Posterior cingulate gyrus (tissue), 11 donors: ENCODE measurements at regions not wholly inside any gene's neighbourhood (a gene's known extent, or its start where the extent isn't known, plus 50 kb on each side); places are given as distances from the start of the nearest gene placed in this dataset.
A peak's percentile ranks its signal among the peaks of the same experiment; 100 is the strongest.

ENCODE experiments used
- DNase-seq, 10 donors: peaks; one replicate each; pipeline versions ENCODE4 v3.0.0 to v3.0.0-alpha.2; 2020 to 2021; ENCODE audit warnings: mixed read lengths in 3 of 10
- intact Hi-C: fragments of 100-400 bp; cut with DNase I; formaldehyde crosslinking; loops from one replicate; pipeline ENCODE4 v1.15.1; 2023

DNA sequence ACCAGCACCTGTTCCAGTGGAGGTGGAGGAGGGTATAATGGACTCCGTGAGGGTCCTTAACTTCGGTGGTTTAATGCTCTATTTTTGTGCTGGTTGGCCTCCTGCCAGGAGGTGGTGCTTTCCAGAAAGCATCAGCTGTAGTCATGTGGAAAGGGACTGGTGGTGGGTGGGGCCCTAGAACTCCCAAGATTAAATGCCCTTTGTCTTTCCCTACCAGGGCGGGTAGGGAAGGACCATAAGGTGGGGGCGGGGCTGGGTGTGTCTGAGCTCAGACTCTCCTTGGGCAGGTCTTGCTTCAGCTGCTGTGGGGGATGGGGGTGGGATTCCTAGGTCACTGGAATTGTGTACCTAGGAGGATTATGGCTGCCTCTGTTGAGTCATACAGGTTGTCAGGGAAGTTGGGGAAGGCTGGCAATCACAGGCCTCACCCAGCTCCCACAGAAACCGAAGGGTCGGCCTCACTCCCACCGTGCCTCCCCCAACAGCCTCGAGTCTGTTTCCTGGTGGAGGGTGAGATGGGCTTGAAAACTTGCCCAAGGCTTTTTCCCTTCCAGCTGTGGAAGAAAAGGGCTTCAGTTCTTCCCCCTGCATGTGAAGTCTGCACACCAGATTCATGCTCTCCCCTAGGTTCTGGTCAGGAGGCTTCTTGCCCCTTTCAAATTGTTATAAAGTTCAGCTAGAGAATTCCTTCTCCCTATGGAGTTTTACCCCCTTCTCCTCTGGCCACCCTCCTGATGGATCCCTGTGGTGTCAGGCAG, 60.3 kb upstream of the CLDN10 start:
- intact Hi-C loops = no loop called here
- DNase-seq = no peak

DNA sequence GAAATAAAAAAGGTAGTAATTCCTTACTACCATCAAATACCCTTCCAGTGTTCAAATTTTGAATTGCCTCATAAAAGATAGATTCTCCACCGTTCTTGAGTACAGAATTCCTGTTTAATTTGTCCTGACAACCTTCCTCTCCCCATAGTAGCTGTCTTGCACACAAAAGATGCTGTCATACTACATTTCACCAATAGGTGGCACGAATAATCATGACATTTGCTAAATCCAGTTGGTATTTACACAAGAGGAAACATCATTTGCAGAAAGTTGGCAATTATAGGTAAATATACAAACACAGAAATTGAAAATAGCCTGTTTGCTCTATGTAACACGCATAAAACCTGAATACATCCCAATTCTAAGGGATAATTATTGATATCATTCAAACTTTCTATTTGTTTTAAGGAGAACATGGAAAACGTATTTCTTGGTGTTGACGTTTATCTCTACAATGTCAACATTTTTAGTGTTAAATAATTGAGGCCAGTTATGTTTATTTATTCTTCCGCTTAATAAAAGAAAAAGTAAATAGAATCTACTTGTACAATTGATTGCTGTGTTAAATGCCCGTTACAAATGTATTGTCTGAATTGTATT, 58.3 kb upstream of the CLDN10 start:
- no peak for DNase-seq
- intact Hi-C loops = no loop called here

DNA sequence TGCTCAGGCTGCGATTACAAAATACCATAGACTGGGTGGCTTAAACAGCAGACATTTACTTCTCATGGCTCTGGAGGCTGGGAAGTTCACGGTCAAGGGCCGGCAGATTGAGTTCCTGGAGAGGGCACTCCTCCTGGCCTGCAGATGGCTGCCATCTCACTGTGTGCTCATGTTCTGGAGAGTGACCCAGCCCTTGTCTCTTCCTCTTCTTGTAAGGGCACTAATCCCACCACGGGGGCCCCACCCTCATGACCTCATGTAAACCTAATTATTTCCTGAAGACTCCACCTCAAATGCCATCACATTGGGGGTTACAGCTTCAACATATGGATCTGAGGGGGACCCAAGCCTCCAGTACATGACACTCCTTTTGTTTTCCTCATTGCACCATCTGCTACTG, 56.0 kb upstream of the CLDN10 start:
- no peak for DNase-seq
- intact Hi-C loops = no loop called here

DNA sequence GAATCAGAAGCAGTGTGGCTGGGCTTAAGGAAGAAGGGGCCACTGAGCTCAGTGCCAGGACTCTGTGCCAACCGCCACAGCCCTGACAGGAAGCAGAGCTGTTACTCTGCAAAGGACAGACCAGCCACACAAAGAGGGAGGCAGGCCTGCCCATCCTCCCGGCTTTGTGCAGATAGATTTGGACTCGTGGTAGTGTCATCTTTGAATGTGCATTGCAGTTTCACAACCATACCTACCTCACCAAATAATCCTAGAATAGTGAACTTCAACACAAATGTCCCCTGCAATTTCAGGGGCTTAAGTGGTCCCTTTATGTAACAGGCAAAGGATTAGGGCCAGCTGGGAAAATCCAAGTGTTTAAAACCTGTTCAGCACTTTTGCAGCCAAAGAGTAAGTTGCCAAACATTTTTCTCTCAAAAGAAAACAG, 55.1 kb upstream of the CLDN10 start:
- peak; percentile 30 to 91 (median 46) for DNase-seq
- intact Hi-C loops = no loop called here

DNA sequence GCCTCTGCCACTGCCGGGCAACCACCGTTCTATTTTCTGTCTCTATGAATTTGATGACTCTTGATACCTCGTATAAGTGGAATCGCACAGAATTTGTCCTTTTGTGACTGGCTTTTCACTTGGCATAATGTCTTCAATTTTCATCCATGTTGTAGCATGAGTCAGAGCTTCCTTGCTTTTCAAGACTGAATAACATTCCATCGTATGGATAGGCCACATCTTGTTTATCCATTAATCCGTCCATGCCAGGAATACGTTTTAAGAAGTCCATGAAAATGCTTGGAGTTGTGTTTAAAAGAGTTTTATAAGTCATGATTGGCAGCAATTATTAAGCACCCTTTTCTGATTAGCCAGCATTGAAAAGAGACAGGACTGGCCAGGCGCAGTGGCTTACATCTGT, 53.6 kb upstream of the CLDN10 start:
- intact Hi-C loops = no loop called here
- no peak for DNase-seq

DNA sequence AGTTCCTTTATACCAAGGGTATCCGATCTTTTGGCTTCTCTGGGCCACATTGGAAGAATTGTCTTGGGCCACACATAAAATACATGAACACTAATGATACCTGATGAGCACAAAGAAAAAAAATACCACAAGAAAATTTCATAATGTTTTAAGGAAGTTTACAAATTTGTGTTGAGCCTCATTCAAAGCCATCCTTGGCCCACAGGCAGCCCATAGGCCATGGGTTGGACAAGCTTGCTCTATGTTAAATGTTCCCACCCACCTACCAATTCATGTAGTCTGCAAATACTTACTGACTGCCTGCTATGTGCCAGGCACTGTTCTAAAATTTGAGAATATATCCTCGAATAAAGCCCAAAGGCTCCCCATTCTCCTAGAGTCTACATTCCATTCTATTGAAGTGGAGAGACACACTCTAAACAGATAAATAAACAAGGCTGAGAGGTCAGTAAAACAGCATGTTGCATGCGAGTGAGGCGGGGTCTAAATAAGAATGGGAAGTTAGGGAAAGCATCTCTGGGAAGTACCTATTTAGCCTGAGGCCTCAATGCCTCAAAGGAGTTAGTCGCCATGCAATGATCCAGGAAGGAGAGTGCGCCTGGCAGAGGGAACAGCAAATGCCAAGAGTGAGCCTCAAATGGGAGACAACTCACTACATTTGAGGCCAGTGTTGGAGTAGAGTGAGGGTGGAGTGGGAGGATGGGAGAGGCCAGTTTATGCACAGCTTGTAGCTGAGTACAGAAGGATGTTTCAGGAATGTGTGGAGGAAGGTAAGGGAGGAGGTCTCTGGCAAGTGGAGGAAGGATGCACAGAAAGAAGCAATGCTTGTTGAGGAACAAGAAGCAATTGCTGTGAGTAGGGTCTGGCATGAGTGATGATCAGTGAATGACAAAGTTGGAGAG, 52.5 kb upstream of the CLDN10 start:
- DNase-seq = no peak
- intact Hi-C loops = no loop called here

DNA sequence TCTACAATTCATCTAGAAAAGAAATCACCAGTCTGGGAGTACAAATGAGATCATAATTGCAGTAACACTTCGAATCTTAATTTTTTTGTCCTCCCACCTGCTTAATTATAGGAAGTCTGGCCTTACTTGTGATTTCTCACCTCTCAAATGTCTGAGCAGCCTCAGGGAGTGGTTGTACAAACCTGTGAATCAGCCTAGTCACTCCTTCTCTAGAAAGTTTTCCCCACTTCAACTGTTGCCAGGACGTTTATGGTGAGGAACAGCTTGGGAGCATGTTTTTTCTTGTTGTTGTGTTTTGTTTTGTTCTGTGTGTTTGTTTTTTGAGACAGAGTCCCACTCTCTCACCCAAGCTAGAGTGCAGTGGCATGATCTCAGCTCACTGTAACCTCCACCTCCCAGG, 50.3 kb upstream of the CLDN10 start:
- no peak for DNase-seq
- intact Hi-C loops = no loop called here
